Activated T-helper 17 cell treated with anti-CD3 and anti-CD28 coated beads, Interleukin-2, amount 50 U/mL, for 72 hours (primary cell): ENCODE measurements at regions not wholly inside any gene's neighbourhood (a gene's known extent, or its start where the extent isn't known, plus 50 kb on each side); places are given as distances from the start of the nearest gene placed in this dataset.

Experiments
- ATAC-seq: fragments of 150-1000 bp; cut with Tn5 transposase; replicated peaks from 2 replicates; pipeline ENCODE4 v1.10.0; 2021; ENCODE audit warnings: mild to moderate bottlenecking, moderate library complexity
- H3K27ac Mint-ChIP-seq: one replicate; pipeline ENCODE4 v1.8.0; 2022; ENCODE audit warnings: mixed read lengths
- H3K27me3 Mint-ChIP-seq: one replicate; pipeline ENCODE4 v1.8.0; 2022; ENCODE audit warnings: mixed read lengths
- H3K36me3 Mint-ChIP-seq: one replicate; pipeline ENCODE4 v1.8.0; 2022; ENCODE audit warnings: low read depth, mild to moderate bottlenecking, mixed read lengths
- H3K4me1 Mint-ChIP-seq: one replicate; pipeline ENCODE4 v1.8.0; 2022; ENCODE audit warnings: mixed read lengths
- H3K4me3 Mint-ChIP-seq: one replicate; pipeline ENCODE4 v1.8.0; 2022; ENCODE audit warnings: mild to moderate bottlenecking, mixed read lengths
- H3K9me3 Mint-ChIP-seq: one replicate; pipeline ENCODE4 v1.8.0; 2022; ENCODE audit warnings: mixed read lengths

DNA sequence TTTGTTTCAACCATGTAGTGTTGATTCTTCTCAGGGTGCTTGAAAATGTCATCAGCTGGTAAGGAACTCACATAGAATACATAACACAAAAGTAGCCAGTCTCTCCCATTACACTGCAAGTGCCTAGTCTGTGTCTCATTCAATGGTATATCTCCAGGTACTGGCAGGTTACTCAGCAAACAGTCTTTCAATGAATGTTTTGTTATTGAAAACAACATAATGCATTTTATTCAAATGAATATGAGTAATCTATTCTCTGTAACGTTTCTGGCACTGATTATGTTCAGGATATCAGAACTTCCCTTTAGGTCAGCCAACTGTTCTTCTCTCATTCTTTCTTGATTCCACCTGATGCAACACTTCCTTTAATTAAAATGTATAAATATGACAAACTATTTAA, 68.0 kb upstream of the SLITRK1 start:
- no peaks in the 10 kb centered on the region for H3K9me3 Mint-ChIP-seq
- no peaks in the 10 kb centered on the region for H3K36me3 Mint-ChIP-seq
- H3K4me3 Mint-ChIP-seq, result no peak overlapping the region
- no peak overlapping the region for H3K27ac Mint-ChIP-seq
- H3K4me1 Mint-ChIP-seq, result no peaks in the 10 kb centered on the region
- no peaks in the 10 kb centered on the region for H3K27me3 Mint-ChIP-seq
- no peak for ATAC-seq

DNA sequence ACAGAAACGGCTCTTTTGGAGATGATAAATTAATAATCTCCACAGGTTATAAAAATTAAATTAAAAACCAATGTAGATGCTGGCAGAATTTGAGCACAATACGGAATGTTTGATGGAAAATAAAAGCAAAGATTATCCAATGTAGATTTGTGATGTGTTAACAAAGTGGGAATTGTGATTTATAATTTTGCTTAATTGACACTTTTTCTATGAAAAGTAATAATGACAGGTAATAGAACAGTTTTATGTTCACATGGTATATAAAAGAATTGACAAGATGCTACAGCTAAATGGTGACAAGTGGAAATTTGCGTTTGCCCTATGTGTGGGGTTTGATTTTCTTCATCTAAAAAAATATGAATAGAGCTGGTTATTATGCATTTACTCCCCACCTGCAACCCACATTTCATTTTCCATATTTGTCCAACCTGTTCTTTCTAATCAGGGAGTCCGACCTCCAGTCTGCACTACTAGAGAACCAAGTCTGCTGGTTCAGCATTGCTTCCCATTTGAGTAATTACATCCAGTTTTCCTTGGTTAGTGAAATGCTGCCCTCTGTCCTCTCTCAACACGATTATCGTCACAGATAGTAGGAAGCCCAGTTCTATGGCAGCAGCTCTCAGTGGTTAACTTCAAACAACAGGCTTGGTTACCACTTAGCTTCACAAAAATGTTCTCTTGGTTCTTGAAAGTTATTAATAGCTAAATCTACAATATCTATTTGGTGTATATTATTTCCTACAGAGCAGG, 61.4 kb upstream of the SLITRK1 start:
- Mint-ChIP-seq H3K36me3 (no peaks in the 10 kb centered on the region), H3K27ac (no peak overlapping the region), H3K4me1 (no peaks in the 10 kb centered on the region), H3K27me3 (no peaks in the 10 kb centered on the region), H3K9me3 (no peaks in the 10 kb centered on the region), H3K4me3 (no peak overlapping the region)
- no peak for ATAC-seq

DNA sequence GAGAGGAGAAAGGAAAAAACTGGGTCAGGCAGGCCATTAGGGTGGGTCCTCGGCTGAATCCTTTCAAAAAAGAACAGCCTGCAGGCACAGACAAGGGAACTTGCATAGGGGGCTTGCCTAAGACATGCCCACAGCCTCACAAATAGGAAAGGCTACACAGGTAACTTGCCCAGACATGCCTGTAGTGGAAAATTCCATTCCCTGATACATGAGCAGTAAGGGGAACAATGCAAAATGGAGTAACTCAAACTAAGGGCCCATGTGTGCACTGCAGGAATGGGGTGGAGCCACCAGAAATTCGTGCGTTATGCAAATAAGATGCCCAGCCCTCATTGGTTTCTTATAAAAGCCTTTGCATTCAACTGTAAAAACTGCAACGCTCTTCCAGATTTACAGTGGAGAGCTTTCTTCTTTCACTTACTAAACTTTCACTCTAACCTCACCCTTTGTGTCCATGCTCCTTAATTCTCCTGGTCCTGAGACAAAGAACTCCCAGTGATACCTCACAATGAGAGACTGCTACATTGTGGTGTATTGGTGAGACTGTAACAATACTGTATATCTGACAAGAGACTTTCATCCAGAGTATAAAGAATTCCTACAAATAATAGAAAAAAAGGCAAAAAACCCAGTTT, 59.5 kb upstream of the SLITRK1 start:
- no peak for ATAC-seq
- Mint-ChIP-seq H3K27me3 (no peaks in the 10 kb centered on the region), H3K27ac (no peak overlapping the region), H3K4me3 (no peak overlapping the region), H3K9me3 (no peaks in the 10 kb centered on the region), H3K4me1 (no peaks in the 10 kb centered on the region), H3K36me3 (no peaks in the 10 kb centered on the region)

- Mint-ChIP-seq H3K4me1 (no peaks in the 10 kb centered on the region), H3K27me3 (no peaks in the 10 kb centered on the region), H3K27ac (no peak overlapping the region), H3K4me3 (no peak overlapping the region), H3K9me3 (no peaks in the 10 kb centered on the region), H3K36me3 (no peaks in the 10 kb centered on the region)
- ATAC-seq, result no peak
Observed at GRCh38 chr13:83940742-83941141, 58.5 kb upstream of the SLITRK1 start.

GRCh38 chr13:83937579-83937978, 55.3 kb upstream of the SLITRK1 start:
- no peak overlapping the region for H3K27ac Mint-ChIP-seq
- H3K27me3 Mint-ChIP-seq, result peaks cover 4% of the 10 kb centered on the region
- H3K4me1 Mint-ChIP-seq, result no peaks in the 10 kb centered on the region
- no peaks in the 10 kb centered on the region for H3K36me3 Mint-ChIP-seq
- no peak for ATAC-seq
- H3K4me3 Mint-ChIP-seq, result no peak overlapping the region
- H3K9me3 Mint-ChIP-seq, result no peaks in the 10 kb centered on the region

DNA sequence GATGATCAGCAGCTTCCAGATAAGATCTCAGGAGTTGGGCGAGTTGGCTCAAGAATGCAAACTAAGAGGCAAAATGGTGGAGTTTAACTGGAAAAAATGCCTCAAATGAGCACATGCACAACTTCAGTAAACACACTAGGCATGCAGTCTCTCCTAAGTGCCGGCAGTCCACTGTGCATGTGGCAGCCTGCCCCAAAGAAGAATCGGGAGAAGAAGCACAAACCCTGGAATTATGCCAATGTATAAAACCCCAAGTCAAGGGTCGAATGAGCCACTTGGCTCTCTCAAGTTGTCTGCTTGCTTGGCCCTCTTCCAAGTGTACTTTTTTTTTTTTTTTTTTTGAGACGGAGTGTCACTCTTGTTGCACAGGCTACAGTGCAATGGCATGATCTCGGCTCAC, 53.3 kb upstream of the SLITRK1 start:
- Mint-ChIP-seq H3K27ac (no peak overlapping the region), H3K9me3 (no peaks in the 10 kb centered on the region), H3K27me3 (peaks cover 4% of the 10 kb centered on the region), H3K4me3 (no peak overlapping the region), H3K36me3 (no peaks in the 10 kb centered on the region), H3K4me1 (no peaks in the 10 kb centered on the region)
- ATAC-seq, result no peak
